Lower lobe of right lung (tissue), 2 donors: ENCODE measurements at regions not wholly inside any gene's neighbourhood (a gene's known extent, or its start where the extent isn't known, plus 50 kb on each side); places are given as distances from the start of the nearest gene placed in this dataset.

Experiments
- ATAC-seq, 2 donors: fragments of 200-7000 bp; cut with Tn5 transposase; one replicate each; pipeline ENCODE4 v1.9.1; 2020 to 2022; ENCODE audit warnings: mild to moderate bottlenecking in 2 of 2, moderate library complexity in 2 of 2
- DNase-seq: peaks from one replicate; pipeline ENCODE4 v3.0.0-alpha.2; 2020
- H3K27ac ChIP-seq: fragments of 200-600 bp; one replicate; pipeline ENCODE4 v1.8.0; 2022
- H3K27me3 ChIP-seq: fragments of 200-600 bp; one replicate; pipeline ENCODE4 v1.8.0; 2022; ENCODE audit warnings: low read depth
- H3K36me3 ChIP-seq: fragments of 200-600 bp; one replicate; pipeline ENCODE4 v1.8.0; 2022; ENCODE audit warnings: mild to moderate bottlenecking
- H3K4me1 ChIP-seq: fragments of 200-600 bp; one replicate; pipeline ENCODE4 v1.8.0; 2022
- H3K4me3 ChIP-seq: fragments of 200-600 bp; one replicate; pipeline ENCODE4 v1.8.0; 2022; ENCODE audit warnings: mild to moderate bottlenecking
- H3K9me3 ChIP-seq: fragments of 200-600 bp; one replicate; pipeline ENCODE4 v1.8.0; 2022
- CTCF ChIP-seq: fragments of 200-600 bp; IDR thresholded peaks from one replicate; pipeline ENCODE4 v1.8.0; 2022; ENCODE audit warnings: antibody characterized with exemption, mild to moderate bottlenecking
- intact Hi-C: fragments of 100-400 bp; cut with DNase I; formaldehyde crosslinking; loops from one replicate; pipeline ENCODE4 v1.11.0; 2022
- donor health status: DM: no; HTN: yes; CAD: no; lungs with severe emphysema.

GRCh38 chr5:130529111-130529510 lies 624.8 kb downstream of the CHSY3 start:
- TF ChIP-seq CTCF = no peak
- DNase-seq = no peak
- no peak for ATAC-seq

GRCh38 chr5:130528474-130528873 lies 624.2 kb downstream of the CHSY3 start:
- intact Hi-C loops = no loop called here
- no peak for TF ChIP-seq CTCF
- ATAC-seq (no peak), DNase-seq (no peak)
- H3K27me3 ChIP-seq = no peaks in the 10 kb centered on the region
- H3K4me1 ChIP-seq = peaks cover 5% of the 10 kb centered on the region
- no peaks in the 10 kb centered on the region for H3K36me3 ChIP-seq
- no peak overlapping the region for H3K4me3 ChIP-seq
- H3K9me3 ChIP-seq = no peaks in the 10 kb centered on the region
- H3K27ac ChIP-seq = no peak overlapping the region

More at GRCh38 chr5:130529111-130529510, 624.8 kb downstream of the CHSY3 start:
- Histone ChIP-seq H3K27me3 (no peaks in the 10 kb centered on the region), H3K4me3 (no peak overlapping the region), H3K27ac (no peak overlapping the region), H3K4me1 (peaks cover 5% of the 10 kb centered on the region), H3K9me3 (no peaks in the 10 kb centered on the region), H3K36me3 (no peaks in the 10 kb centered on the region)
- intact Hi-C loops = no loop called here

- intact Hi-C loops = no loop called here
- Histone ChIP-seq H3K4me1 (peaks cover 5% of the 10 kb centered on the region), H3K4me3 (no peak overlapping the region), H3K9me3 (no peaks in the 10 kb centered on the region), H3K36me3 (no peaks in the 10 kb centered on the region), H3K27ac (no peak overlapping the region), H3K27me3 (no peaks in the 10 kb centered on the region)
- no peak for TF ChIP-seq CTCF
- DNase-seq (peak; percentile 61), ATAC-seq (peak; percentile 91 to 92)
These were observed 622.4 kb downstream of the CHSY3 start for GRCh38 chr5:130526708-130527107.

GRCh38 chr5:130520211-130520610 lies 615.9 kb downstream of the CHSY3 start:
- no peak for DNase-seq
- H3K36me3 ChIP-seq = no peaks in the 10 kb centered on the region
- no peak overlapping the region for H3K4me3 ChIP-seq
- ATAC-seq = no peak
- H3K27me3 ChIP-seq = no peaks in the 10 kb centered on the region
- H3K4me1 ChIP-seq = no peaks in the 10 kb centered on the region
- intact Hi-C loops = no loop called here
- TF ChIP-seq CTCF = no peak
- H3K27ac ChIP-seq = no peak overlapping the region
- H3K9me3 ChIP-seq = peaks cover 21% of the 10 kb centered on the region

GRCh38 chr5:130514984-130515690 lies 610.9 kb downstream of the CHSY3 start:
- no peaks in the 10 kb centered on the region for H3K36me3 ChIP-seq
- TF ChIP-seq CTCF = no peak
- peaks cover 21% of the 10 kb centered on the region for H3K9me3 ChIP-seq
- DNase-seq (no peak), ATAC-seq (no peak)
- H3K27me3 ChIP-seq = no peaks in the 10 kb centered on the region
- intact Hi-C loops = no loop called here
- no peak overlapping the region for H3K4me3 ChIP-seq
- H3K4me1 ChIP-seq = no peaks in the 10 kb centered on the region
- no peak overlapping the region for H3K27ac ChIP-seq
